ENCODE measurements at regions not wholly inside any gene's neighbourhood (a gene's known extent, or its start where the extent isn't known, plus 50 kb on each side); places are given as distances from the start of the nearest gene placed in this dataset.
"Not testable (repeated sequence)": the region's sequence is repeated elsewhere in the genome, so short reads cannot be mapped to it uniquely, and the experiment has no call there.

- FAIRE-seq (no peak), DNase-seq (ENCODE audit: low read depth, low spot score) (no peak)
- BruUV-seq (replicated peaks), result no TSS peak
- no peak overlapping the region for H3K4me2 ChIP-seq (ENCODE audit: insufficient read depth, low read length)
- no peak overlapping the region for H3K4me3 ChIP-seq (replicated peaks in 1 of 3; ENCODE audit: insufficient read depth in 1 of 3, low read depth in 1 of 3, low read length in 3 of 3)
- dilution Hi-C loops (cut with MboI; ENCODE audit: extremely low pct_ligation_motif_present, low sequenced_read_pairs), result no loop called here
- no peak overlapping the region for H3K9ac ChIP-seq (replicated peaks; ENCODE audit: extremely low read depth, insufficient read depth, low read length)
- ChIA-PET POLR2A (no interaction called here), CTCF (interaction anchor here (0.7 kb wide), 1 partner anchor 21 kb away, joined by 3 read pairs; no protein-coding TSS in a partner anchor)
- H2AFZ ChIP-seq (ENCODE audit: low read depth, low read length), result no peak overlapping the region
- TF ChIP-seq MYC (IDR thresholded peaks at IDR 0.05; ENCODE audit: low read depth, low read length), result no peak
- TF ChIP-seq FOS (IDR thresholded peaks at IDR 0.05; ENCODE audit: borderline replicate concordance, insufficient read depth, low read length), result no peak
- no peak for TF ChIP-seq JUN (IDR thresholded peaks at IDR 0.05; ENCODE audit: borderline replicate concordance, insufficient read depth, insufficient read length, low read depth)
- no peak for TF ChIP-seq EZH2 (IDR thresholded peaks at IDR 0.05; ENCODE audit: borderline replicate concordance, low read depth, low read length, severe bottlenecking)
- no peak for TF ChIP-seq POLR2A (IDR thresholded peaks at IDR 0.05; ENCODE audit: low read depth, low read length)
- TF ChIP-seq, protein P1, sequence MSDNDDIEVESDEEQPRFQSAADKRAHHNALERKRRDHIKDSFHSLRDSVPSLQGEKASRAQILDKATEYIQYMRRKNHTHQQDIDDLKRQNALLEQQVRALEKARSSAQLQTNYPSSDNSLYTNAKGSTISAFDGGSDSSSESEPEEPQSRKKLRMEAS (IDR thresholded peaks at IDR 0.05; ENCODE audit: insufficient read depth, insufficient read length), result no peak
- TF ChIP-seq GATA2 (IDR thresholded peaks at IDR 0.05; ENCODE audit: insufficient read depth, insufficient read length, low read depth, low read length), result no peak
- no peak for TF ChIP-seq POLR2AphosphoS5 (IDR thresholded peaks at IDR 0.05; ENCODE audit: insufficient read depth, low read depth, low read length)
- TF ChIP-seq, protein P2, sequence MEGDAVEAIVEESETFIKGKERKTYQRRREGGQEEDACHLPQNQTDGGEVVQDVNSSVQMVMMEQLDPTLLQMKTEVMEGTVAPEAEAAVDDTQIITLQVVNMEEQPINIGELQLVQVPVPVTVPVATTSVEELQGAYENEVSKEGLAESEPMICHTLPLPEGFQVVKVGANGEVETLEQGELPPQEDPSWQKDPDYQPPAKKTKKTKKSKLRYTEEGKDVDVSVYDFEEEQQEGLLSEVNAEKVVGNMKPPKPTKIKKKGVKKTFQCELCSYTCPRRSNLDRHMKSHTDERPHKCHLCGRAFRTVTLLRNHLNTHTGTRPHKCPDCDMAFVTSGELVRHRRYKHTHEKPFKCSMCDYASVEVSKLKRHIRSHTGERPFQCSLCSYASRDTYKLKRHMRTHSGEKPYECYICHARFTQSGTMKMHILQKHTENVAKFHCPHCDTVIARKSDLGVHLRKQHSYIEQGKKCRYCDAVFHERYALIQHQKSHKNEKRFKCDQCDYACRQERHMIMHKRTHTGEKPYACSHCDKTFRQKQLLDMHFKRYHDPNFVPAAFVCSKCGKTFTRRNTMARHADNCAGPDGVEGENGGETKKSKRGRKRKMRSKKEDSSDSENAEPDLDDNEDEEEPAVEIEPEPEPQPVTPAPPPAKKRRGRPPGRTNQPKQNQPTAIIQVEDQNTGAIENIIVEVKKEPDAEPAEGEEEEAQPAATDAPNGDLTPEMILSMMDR (IDR thresholded peaks at IDR 0.05; ENCODE audit: extremely low read depth in 1 of 2, insufficient read depth in 1 of 2, low read depth in 1 of 2, low read length in 2 of 2), result no peak
- H3K27me3 ChIP-seq (ENCODE audit: control insufficient read depth in 2 of 2, insufficient read depth in 2 of 2, low read length in 2 of 2), result no peaks in the 10 kb centered on the region
- no peaks in the 10 kb centered on the region for H4K20me1 ChIP-seq (replicated peaks; ENCODE audit: control insufficient read depth, extremely low read depth, insufficient read depth, low read length)
- H3K4me1 ChIP-seq (ENCODE audit: control insufficient read depth, extremely low read depth, insufficient read depth, low read length), result no peaks in the 10 kb centered on the region
- intact Hi-C loops (cut with micrococcal nuclease), result no loop called here
- H3K36me3 ChIP-seq (ENCODE audit: control insufficient read depth in 2 of 2, extremely low read depth in 1 of 2, insufficient read depth in 2 of 2, low read length in 2 of 2), result no peaks in the 10 kb centered on the region
- H3K9me1 ChIP-seq (replicated peaks; ENCODE audit: control insufficient read depth, extremely low read depth, insufficient read depth, low read length), result no peaks in the 10 kb centered on the region
- no peak overlapping the region for H3K27ac ChIP-seq (ENCODE audit: insufficient read depth, low read depth, low read length)
- H3K79me2 ChIP-seq (ENCODE audit: control insufficient read depth, insufficient read depth, low read length), result no peaks in the 10 kb centered on the region
- peaks cover 8% of the 10 kb centered on the region for H3K9me3 ChIP-seq (replicated peaks; ENCODE audit: control insufficient read depth, insufficient read depth, low read length)
These were observed 419.2 kb downstream of the OLFM4 start for GRCh38 chr13:53447863-53448262.

DNA sequence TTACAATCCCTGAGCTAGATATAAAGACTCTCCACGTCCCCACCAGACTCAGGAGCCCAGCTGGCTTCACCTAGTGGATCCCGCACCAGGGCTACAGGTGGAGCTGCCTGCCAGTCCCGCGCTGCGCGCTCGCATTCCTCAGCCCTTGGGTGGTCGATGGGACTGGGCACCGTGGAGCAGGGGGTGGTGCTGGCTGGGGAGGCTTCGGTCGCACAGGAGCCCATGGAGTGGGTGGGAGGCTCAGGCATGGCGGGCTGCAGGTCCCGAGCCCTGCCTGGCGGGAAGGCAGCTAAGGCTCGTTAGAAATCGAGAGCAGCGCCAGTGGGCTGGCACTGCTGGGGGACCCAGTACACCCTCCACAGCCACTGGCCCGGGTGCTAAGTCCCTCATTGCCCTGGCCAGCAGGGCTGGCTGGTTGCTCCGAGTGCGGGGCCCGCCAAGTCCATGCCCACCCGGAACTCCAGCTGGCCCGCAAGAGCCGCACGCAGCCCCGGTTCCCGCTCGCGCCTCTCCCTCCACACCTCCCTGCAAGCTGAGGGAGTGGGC lies 423.7 kb downstream of the OLFM4 start:
- BruUV-seq (replicated peaks); H3K36me3 ChIP-seq (ENCODE audit: control insufficient read depth in 2 of 2, extremely low read depth in 1 of 2, insufficient read depth in 2 of 2, low read length in 2 of 2); FAIRE-seq; H3K9me3 ChIP-seq (replicated peaks; ENCODE audit: control insufficient read depth, insufficient read depth, low read length); POLR2A ChIA-PET; H3K9ac ChIP-seq (replicated peaks; ENCODE audit: extremely low read depth, insufficient read depth, low read length); H3K4me3 ChIP-seq (replicated peaks in 1 of 3; ENCODE audit: insufficient read depth in 1 of 3, low read depth in 1 of 3, low read length in 3 of 3); dilution Hi-C loops (cut with MboI; ENCODE audit: extremely low pct_ligation_motif_present, low sequenced_read_pairs); H4K20me1 ChIP-seq (replicated peaks; ENCODE audit: control insufficient read depth, extremely low read depth, insufficient read depth, low read length); H2AFZ ChIP-seq (ENCODE audit: low read depth, low read length); H3K4me2 ChIP-seq (ENCODE audit: insufficient read depth, low read length); H3K79me2 ChIP-seq (ENCODE audit: control insufficient read depth, insufficient read depth, low read length); H3K4me1 ChIP-seq (ENCODE audit: control insufficient read depth, extremely low read depth, insufficient read depth, low read length); DNase-seq (ENCODE audit: low read depth, low spot score); H3K9me1 ChIP-seq (replicated peaks; ENCODE audit: control insufficient read depth, extremely low read depth, insufficient read depth, low read length); CTCF ChIA-PET; intact Hi-C loops (cut with micrococcal nuclease); H3K27ac ChIP-seq (ENCODE audit: insufficient read depth, low read depth, low read length); H3K27me3 ChIP-seq (ENCODE audit: control insufficient read depth in 2 of 2, insufficient read depth in 2 of 2, low read length in 2 of 2): not testable (repeated sequence)
